B cell (primary cell): ENCODE measurements at regions not wholly inside any gene's neighbourhood (a gene's known extent, or its start where the extent isn't known, plus 50 kb on each side); places are given as distances from the start of the nearest gene placed in this dataset.

Experiments
- CTCF ChIP-seq: fragments of 200-600 bp; IDR thresholded peaks from one replicate; pipeline ENCODE4 v1.8.0; 2022; ENCODE audit warnings: antibody characterized with exemption, mild to moderate bottlenecking
- EZH2 ChIP-seq: IDR thresholded peaks from 2 replicates; pipeline ENCODE4 v1.6.1; 2012; ENCODE audit warnings: borderline replicate concordance, low read depth, mild to moderate bottlenecking, moderate library complexity, low read length; ENCODE audit not compliant: insufficient read depth, poor library complexity, severe bottlenecking

DNA sequence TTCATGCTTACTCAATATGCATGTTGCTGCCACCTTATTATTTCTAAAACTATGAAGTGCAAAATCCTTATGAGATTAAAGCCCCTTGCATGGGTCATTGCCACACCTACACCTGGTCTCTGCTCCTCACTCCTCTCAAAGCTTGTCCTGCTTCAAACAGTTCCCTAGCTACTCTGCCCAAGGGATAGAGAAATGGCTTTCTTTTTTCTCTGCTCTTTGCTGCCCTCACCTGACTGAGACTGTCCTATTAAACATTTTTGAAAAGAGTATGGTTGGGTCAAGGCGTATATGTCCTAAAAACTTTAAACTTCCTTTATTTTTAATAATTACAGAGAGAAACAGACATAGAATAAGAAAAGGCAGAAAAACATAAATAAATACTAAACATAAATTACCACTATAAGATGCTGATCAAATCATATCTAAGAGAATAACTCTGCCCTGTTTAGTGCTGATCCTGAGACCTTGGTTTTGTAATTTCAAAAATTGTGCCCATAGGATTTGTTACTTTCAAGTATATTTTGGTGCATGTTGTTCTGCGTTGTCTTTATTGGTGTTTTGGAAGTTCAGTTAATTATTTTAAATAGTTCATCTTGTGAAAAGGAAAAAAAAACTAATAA is 704.9 kb upstream of the PABPC4L start:
- no peak for TF ChIP-seq CTCF
- no peak for TF ChIP-seq EZH2
